HFF-Myc (cell line): ENCODE measurements at regions not wholly inside any gene's neighbourhood (a gene's known extent, or its start where the extent isn't known, plus 50 kb on each side); places are given as distances from the start of the nearest gene placed in this dataset.
"Not testable (repeated sequence)": the region's sequence is repeated elsewhere in the genome, so short reads cannot be mapped to it uniquely, and the experiment has no call there.

Source experiments
- DNase-seq: peaks from one replicate; pipeline ENCODE4 v3.0.0-alpha.2; 2011; ENCODE audit warnings: low read depth; ENCODE audit errors: extremely low read depth
- H3K4me3 ChIP-seq: replicated peaks from 2 replicates; pipeline ENCODE4 v1.5.1; 2011; ENCODE audit warnings: low read depth, mild to moderate bottlenecking, control low read depth, low read length
- TF ChIP-seq, protein P1 (sequence below): IDR thresholded peaks from 2 replicates; pipeline ENCODE4 v1.5.1; 2012; ENCODE audit warnings: mild to moderate bottlenecking, low read depth, low read length, control low read depth; ENCODE audit errors: missing control alignments

DNA sequence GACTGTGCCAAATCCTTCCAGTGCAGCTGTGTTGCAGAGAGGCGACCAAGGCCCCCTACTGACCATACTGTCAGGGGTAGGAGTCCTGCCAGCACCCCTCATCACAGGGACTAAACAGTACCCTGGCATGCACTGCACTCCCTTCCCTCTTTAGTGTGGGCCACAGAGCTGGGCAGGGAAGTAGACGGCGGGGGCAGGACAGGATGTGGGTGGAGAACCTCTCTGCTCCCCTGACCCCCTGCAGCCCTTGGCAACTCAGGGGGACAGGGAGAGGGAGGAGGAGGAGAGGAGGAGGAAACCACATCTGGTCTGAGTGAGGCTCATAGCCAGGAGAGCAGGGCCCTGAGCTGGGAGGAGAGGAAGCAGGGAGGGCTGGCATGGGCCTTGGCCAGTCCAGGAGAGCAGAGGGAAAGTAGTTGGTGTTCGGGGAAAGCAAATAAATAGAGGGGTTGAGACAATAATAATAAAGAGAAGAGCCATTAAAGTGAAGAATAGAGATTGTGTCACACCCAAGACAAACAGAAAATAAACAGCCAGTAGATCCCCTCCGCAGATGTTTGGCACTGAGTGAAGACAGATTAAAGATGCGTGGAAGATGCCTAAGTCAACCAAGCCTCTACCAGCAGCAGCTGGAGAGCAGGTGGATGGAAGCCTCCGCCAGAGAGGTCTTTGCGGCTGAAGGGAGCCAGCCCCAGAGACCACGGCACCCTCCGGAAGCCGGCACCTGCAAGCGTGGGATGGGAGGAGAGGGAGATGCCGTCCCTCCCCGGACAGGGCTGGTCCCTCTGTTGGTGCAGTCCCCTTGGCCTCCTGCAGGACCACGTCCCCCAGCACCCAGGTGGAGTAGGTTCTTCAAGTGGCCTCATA, 61.5 kb downstream of the RPUSD4 start:
- DNase-seq = peak; percentile 71
- no peak overlapping the region for H3K4me3 ChIP-seq
- TF ChIP-seq, protein P1, sequence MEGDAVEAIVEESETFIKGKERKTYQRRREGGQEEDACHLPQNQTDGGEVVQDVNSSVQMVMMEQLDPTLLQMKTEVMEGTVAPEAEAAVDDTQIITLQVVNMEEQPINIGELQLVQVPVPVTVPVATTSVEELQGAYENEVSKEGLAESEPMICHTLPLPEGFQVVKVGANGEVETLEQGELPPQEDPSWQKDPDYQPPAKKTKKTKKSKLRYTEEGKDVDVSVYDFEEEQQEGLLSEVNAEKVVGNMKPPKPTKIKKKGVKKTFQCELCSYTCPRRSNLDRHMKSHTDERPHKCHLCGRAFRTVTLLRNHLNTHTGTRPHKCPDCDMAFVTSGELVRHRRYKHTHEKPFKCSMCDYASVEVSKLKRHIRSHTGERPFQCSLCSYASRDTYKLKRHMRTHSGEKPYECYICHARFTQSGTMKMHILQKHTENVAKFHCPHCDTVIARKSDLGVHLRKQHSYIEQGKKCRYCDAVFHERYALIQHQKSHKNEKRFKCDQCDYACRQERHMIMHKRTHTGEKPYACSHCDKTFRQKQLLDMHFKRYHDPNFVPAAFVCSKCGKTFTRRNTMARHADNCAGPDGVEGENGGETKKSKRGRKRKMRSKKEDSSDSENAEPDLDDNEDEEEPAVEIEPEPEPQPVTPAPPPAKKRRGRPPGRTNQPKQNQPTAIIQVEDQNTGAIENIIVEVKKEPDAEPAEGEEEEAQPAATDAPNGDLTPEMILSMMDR = no peak

DNA sequence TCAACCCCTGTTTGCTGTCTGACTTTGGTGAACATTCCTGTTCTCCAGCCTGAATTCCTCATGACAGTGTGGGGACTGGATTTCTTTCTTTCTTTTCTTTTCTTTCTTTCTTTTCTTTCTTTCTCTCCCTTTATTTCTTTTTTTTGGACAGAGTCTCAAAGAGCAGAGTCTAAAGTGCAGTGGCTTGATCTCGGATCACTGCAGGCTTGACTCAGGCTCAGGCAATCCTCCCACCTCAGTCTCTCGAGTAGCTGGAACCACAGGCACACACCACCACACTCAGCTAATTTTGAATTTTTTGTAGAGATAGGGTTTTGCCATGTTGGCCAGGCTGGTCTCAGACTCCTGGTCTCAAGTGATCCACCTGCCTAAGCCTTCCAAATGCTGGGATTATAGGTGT, 63.1 kb downstream of the RPUSD4 start:
- no peak overlapping the region for H3K4me3 ChIP-seq
- TF ChIP-seq, protein P1 = no peak
- DNase-seq = no peak

DNA sequence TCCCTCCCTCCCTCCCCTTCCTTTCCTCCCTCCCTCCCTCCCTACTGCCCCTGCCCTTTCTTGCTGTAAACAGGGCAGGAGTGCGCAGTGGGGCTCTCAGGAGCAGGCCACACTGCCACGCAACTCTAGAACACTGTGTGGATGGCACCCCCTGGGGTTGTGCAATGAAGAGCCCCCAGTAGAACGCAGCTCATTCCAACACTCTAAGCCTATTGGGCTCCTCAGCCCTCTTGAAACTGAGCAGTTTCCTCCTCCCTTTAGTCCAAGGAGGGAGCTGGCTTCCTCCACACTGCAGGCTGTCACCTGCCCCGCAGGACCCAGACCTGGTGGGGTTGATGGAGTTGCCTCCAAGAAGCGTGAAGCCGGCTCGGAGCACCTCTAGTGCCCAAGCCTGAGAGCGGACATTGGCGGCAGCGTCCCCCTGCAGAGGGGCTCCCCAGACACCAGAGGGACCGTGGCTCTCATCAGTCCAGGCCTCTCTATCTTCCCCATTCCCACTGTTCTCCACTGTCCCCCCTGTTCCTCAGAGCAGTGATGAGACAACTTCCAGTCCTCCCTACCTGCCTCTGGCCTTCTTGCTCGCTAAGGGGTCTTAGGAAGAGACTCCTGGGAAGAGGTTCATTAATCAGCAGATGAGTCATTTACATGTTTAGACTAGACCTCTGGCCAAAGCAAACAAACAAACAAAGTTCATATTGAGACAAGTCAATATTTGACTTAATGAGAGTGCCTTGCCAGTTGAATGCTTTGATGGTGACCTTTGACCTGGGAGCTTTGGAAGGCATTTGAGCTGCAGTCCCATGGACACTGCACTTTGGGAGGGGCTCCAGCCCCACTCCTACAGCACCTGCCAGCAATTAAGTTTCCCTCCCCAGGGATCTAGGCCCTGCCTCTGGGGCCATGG, 64.0 kb downstream of the RPUSD4 start:
- TF ChIP-seq, protein P1 = no peak
- H3K4me3 ChIP-seq = no peak overlapping the region
- DNase-seq = no peak

DNA sequence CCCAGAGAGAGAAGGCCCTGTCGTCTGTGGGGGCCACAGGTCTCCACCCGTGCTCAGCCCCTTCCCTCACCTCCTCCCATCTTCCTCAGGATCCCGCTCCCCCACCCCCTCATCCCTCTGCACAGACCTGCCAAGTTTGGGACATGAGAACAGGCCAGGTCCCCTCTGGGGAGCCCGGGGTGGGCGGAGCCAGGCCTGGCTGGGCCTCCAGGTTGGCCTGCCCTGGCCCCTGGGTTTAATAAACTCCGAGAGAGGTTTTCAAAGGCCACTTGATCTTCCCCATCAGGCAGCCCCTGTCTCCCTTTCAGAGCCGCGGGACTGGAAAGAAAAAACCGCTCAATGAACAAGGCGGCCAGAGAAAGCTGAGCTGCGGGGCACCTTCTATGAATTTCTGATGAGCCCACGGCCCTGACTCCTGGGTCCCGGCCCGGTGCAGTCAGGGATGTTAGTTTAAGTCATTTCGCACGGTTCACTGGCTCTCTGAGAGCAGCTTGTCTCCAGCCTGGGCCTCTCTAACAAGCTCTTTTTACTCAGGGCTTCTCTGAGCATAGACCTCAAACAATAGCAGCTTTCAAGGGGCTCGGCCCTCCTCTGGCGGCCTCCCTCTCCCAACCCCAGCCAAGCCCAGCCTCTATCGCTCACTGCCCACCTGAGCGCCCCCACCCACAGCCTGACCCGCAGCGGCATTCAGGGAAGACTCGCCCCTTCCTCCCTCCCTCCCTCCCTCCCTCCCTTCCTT, 64.8 kb downstream of the RPUSD4 start:
- no peak overlapping the region for H3K4me3 ChIP-seq
- TF ChIP-seq, protein P1 = no peak
- no peak for DNase-seq

DNA sequence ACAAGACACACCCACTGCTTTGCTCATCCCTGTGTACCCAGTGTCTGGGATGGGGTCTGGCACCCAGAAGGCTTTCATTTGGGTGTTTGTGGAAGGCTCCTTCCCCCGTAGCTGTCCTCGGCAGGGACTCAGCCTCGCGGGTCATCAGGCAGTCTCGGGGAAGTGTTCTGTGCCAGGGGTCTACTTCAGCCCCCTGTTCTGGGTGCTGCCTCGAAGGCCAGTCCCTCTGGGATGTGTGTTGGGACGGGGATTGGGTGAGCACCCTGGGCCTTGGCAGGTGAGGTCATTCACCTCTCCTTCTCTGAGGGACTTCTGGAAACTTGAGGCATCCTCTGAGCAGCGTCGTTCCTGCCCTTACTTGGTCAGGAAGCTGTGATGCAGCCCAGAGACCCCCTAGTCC, 65.5 kb downstream of the RPUSD4 start:
- DNase-seq = no peak
- TF ChIP-seq, protein P1 = no peak
- no peak overlapping the region for H3K4me3 ChIP-seq

DNA sequence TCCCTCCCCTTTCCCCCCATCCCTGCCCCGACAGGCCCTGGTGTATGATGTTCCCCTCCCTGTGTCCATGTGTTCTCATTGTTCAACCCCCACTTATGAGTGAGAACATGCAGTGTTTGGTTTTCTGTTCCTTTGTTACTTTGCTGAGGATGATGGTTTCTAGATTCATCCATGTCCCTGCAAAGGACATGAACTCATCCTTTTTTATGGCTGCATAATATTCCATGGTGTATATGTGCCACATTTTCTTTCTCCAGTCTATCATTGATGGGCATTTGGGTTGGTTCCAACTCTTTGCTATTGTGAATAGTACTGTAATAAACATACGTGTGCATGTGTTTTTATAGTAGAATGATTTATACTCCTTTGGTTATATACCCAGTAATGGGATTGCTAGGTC, 68.0 kb downstream of the RPUSD4 start:
- not testable (repeated sequence) for DNase-seq, H3K4me3 ChIP-seq

DNA sequence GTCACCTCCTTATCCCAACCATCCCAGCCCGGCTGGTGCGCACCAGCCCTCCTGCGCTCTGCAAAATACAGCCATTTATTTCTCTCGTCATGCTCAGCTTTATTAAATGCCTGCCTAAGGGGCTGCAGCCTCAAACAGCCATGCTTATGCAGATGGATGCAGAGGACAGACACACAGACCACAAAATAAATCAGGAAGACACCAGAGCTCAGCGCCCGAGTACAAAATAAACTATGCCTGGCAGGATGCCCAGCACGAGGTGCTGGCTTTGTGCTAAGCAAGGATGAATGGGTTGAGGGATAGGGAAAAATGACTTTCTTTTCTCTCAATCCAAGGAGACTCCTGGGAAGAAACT, 70.5 kb downstream of the RPUSD4 start:
- no peak overlapping the region for H3K4me3 ChIP-seq
- DNase-seq = peak; percentile 67
- TF ChIP-seq, protein P1 = no peak
